ENCODE measurements at regions not wholly inside any gene's neighbourhood (a gene's known extent, or its start where the extent isn't known, plus 50 kb on each side); places are given as distances from the start of the nearest gene placed in this dataset.

GRCh38 chr10:113385021-113385999 is 167.5 kb upstream of the HABP2 start:
- Histone ChIP-seq H3K27ac (peak overlapping the region; percentile 21), H3K4me1 (no peaks in the 10 kb centered on the region), H3K36me3 (ENCODE audit: insufficient read depth in 1 of 2, low read depth in 1 of 2) (no peaks in the 10 kb centered on the region), H3K4me3 (no peak overlapping the region), H3K9me3 (no peaks in the 10 kb centered on the region), H3K27me3 (ENCODE audit: insufficient read depth in 3 of 3, low read length in 2 of 3) (no peaks in the 10 kb centered on the region)
- peak; percentile 94 to 99 (median 96) for ATAC-seq
- peak; percentile 85 to 87 for DNase-seq
- intact Hi-C loops (cut with DNase I) = loop anchor here (2.0 to 10.0 kb wide), 7 partner anchors 137 to 913 kb away; no protein-coding TSS in a partner anchor
- TF ChIP-seq, protein P1, sequence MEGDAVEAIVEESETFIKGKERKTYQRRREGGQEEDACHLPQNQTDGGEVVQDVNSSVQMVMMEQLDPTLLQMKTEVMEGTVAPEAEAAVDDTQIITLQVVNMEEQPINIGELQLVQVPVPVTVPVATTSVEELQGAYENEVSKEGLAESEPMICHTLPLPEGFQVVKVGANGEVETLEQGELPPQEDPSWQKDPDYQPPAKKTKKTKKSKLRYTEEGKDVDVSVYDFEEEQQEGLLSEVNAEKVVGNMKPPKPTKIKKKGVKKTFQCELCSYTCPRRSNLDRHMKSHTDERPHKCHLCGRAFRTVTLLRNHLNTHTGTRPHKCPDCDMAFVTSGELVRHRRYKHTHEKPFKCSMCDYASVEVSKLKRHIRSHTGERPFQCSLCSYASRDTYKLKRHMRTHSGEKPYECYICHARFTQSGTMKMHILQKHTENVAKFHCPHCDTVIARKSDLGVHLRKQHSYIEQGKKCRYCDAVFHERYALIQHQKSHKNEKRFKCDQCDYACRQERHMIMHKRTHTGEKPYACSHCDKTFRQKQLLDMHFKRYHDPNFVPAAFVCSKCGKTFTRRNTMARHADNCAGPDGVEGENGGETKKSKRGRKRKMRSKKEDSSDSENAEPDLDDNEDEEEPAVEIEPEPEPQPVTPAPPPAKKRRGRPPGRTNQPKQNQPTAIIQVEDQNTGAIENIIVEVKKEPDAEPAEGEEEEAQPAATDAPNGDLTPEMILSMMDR (IDR thresholded peaks at IDR 0.05) = peak; percentile 84
- 17 to 23% (median 20%) methylated on average over 18 of the region's 18 CpGs for WGBS, 3 donors

- peak in 1 of 2 donors; percentile 53 for DNase-seq
- TF ChIP-seq, protein P1 (IDR thresholded peaks at IDR 0.05) = no peak
- peak in 2 of 4 donors; percentile 43 to 46 for ATAC-seq
- intact Hi-C loops (cut with DNase I) = loop anchor here (5.0 to 10.0 kb wide), 6 partner anchors 136 to 914 kb away; no protein-coding TSS in a partner anchor
- H3K27ac ChIP-seq = peak overlapping the region; percentile 21
- WGBS, 3 donors = 24 to 43% (median 36%) methylated on average over 3 of the region's 3 CpGs
- no peaks in the 10 kb centered on the region for H3K36me3 ChIP-seq (ENCODE audit: insufficient read depth in 1 of 2, low read depth in 1 of 2)
- H3K4me1 ChIP-seq = no peaks in the 10 kb centered on the region
- H3K4me3 ChIP-seq = no peak overlapping the region
- H3K27me3 ChIP-seq (ENCODE audit: insufficient read depth in 3 of 3, low read length in 2 of 3) = no peaks in the 10 kb centered on the region
- H3K9me3 ChIP-seq = no peaks in the 10 kb centered on the region
Observed at GRCh38 chr10:113386005-113386404, 166.8 kb upstream of the HABP2 start.

DNA sequence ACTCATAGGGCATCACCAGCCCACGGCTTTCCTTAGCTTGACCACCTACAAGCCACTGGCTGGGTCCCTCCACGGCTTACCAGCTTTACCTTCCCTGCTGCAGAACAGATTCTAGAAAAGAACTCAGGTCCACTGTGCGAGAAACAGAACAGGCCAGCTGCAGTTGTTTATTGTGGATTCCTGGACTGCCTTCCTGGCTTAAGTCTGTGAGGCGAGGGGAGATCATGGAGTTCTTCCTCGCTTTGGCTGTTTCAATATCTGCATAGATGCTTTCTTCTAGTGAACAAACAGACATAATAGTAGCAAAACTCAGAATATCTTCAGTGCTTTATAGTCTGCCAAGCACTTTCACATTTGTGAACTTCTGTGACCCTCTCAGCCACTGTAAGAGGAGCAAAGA is 162.9 kb upstream of the HABP2 start:
- H3K4me3 ChIP-seq = no peak overlapping the region
- 83 to 85% (median 83%) methylated on average over 5 of the region's 5 CpGs for WGBS, 3 donors
- ATAC-seq = no peak

GRCh38 chr10:113390896-113391295 is 162.0 kb upstream of the HABP2 start:
- Histone ChIP-seq H3K27me3 (ENCODE audit: insufficient read depth in 3 of 3, low read length in 2 of 3) (no peaks in the 10 kb centered on the region), H3K4me3 (no peak overlapping the region), H3K36me3 (ENCODE audit: insufficient read depth in 1 of 2, low read depth in 1 of 2) (no peaks in the 10 kb centered on the region), H3K27ac (no peak overlapping the region), H3K9me3 (no peaks in the 10 kb centered on the region), H3K4me1 (no peaks in the 10 kb centered on the region)
- intact Hi-C loops (cut with DNase I) = no loop called here
- 39 to 57% (median 43%) methylated on average over 4 of the region's 4 CpGs for WGBS, 3 donors
- DNase-seq (no peak), ATAC-seq (no peak)
- TF ChIP-seq, protein P1 (IDR thresholded peaks at IDR 0.05) = no peak

More for the DNA sequence above, 162.9 kb upstream of the HABP2 start:
- H3K4me1 ChIP-seq = no peaks in the 10 kb centered on the region
- DNase-seq = no peak
- H3K27me3 ChIP-seq (ENCODE audit: insufficient read depth in 3 of 3, low read length in 2 of 3) = no peaks in the 10 kb centered on the region
- TF ChIP-seq, protein P1 (IDR thresholded peaks at IDR 0.05) = no peak
- intact Hi-C loops (cut with DNase I) = loop anchor here (5.0 to 10.0 kb wide), 6 partner anchors 132 to 918 kb away; no protein-coding TSS in a partner anchor
- H3K27ac ChIP-seq = no peak overlapping the region
- no peaks in the 10 kb centered on the region for H3K36me3 ChIP-seq (ENCODE audit: insufficient read depth in 1 of 2, low read depth in 1 of 2)
- no peaks in the 10 kb centered on the region for H3K9me3 ChIP-seq

Data from psoas muscle (tissue), 7 donors.